PC-3 (cell line): ENCODE measurements at regions not wholly inside any gene's neighbourhood (a gene's known extent, or its start where the extent isn't known, plus 50 kb on each side); places are given as distances from the start of the nearest gene placed in this dataset.

ENCODE experiments used
- ATAC-seq: fragments of 200-7000 bp; cut with Tn5 transposase; 2 replicates; pipeline ENCODE4 v1.9.1; 2020; ENCODE audit warnings: mild to moderate bottlenecking, moderate library complexity
- BruUV-seq: library from RNA; stranded (reverse); fragments of 400-500 nt; replicated peaks from 2 replicates; lab custom pipeline; 2021; lab: Mats Ljungman, UMichigan
- CTCF ChIA-PET: fragments of 300-600 bp; sonication (Branson Sonifier 250); formaldehyde crosslinking; loops from one replicate; lab custom pipeline; 2022; ENCODE audit warnings: antibody characterized with exemption; lab: Charles Lee
- POLR2A ChIA-PET: fragments of 300-600 bp; sonication (Branson Sonifier 250); formaldehyde crosslinking; loops from one replicate; lab custom pipeline; 2022; ENCODE audit warnings: antibody characterized with exemption; ENCODE audit not compliant: unreplicated experiment; lab: Charles Lee
- DNase-seq: peaks from one replicate; pipeline ENCODE4 v3.0.0-alpha.2; 2015
- H2AFZ ChIP-seq: fragments of 300-600 bp; sonication (generic); 2 replicates; pipeline ENCODE4 v1.6.0; 2016; ENCODE audit warnings: antibody characterized with exemption, low read length
- H3F3A ChIP-seq: fragments of 300-600 bp; sonication (generic); one replicate; pipeline ENCODE4 v1.6.0; 2017; ENCODE audit warnings: antibody characterized with exemption, low read length, control low read depth, mild to moderate bottlenecking; ENCODE audit not compliant: unreplicated experiment
- H3K27ac ChIP-seq: fragments of 300-600 bp; sonication (generic); 2 replicates; pipeline ENCODE4 v1.5.1; 2016; ENCODE audit warnings: mild to moderate bottlenecking, low read length
- H3K27me3 ChIP-seq: fragments of 300-600 bp; sonication (generic); 2 replicates; pipeline ENCODE4 v1.6.1; 2016; ENCODE audit warnings: low read length, mixed read lengths
- H3K36me3 ChIP-seq: fragments of 300-600 bp; sonication (generic); 2 replicates; pipeline ENCODE4 v1.6.1; 2016; ENCODE audit warnings: low read depth, mixed run types, low read length, mixed read lengths
- H3K4me1 ChIP-seq: fragments of 300-600 bp; sonication (generic); 2 replicates; pipeline ENCODE4 v1.5.1; 2016; ENCODE audit warnings: low read length; ENCODE audit not compliant: insufficient read depth
- H3K4me2 ChIP-seq: fragments of 300-600 bp; sonication (generic); 2 replicates; pipeline ENCODE4 v1.6.0; 2016; ENCODE audit warnings: low read length
- H3K4me3 ChIP-seq: fragments of 300-600 bp; sonication (generic); 2 replicates; pipeline ENCODE4 v1.5.1; 2016; ENCODE audit warnings: mild to moderate bottlenecking, low read length, mixed read lengths
- H3K79me2 ChIP-seq: fragments of 300-600 bp; sonication (generic); 2 replicates; pipeline ENCODE4 v1.6.1; 2017; ENCODE audit warnings: low read length, mixed read lengths
- H3K9ac ChIP-seq: fragments of 300-600 bp; sonication (generic); 2 replicates; pipeline ENCODE4 v1.6.0; 2016; ENCODE audit warnings: mild to moderate bottlenecking, low read length
- H3K9me2 ChIP-seq: fragments of 300-600 bp; sonication (generic); replicated peaks from 2 replicates; pipeline ENCODE4 v1.6.1; 2016; ENCODE audit warnings: mixed run types, low read length, mixed read lengths
- H3K9me3 ChIP-seq: fragments of 300-600 bp; sonication (generic); 2 replicates; pipeline ENCODE4 v1.6.1; 2016; ENCODE audit warnings: low read length, mixed read lengths
- H4K20me1 ChIP-seq: fragments of 300-600 bp; sonication (generic); 2 replicates; pipeline ENCODE4 v1.6.1; 2016; ENCODE audit warnings: low read length, mixed read lengths
- EZH2 ChIP-seq: fragments of 300-600 bp; sonication (generic); IDR thresholded peaks from one replicate; pipeline ENCODE4 v1.6.1; 2017; ENCODE audit warnings: antibody characterized with exemption, mild to moderate bottlenecking, low read length; ENCODE audit not compliant: unreplicated experiment
- EZH2phosphoT487 ChIP-seq: fragments of 300-600 bp; sonication (generic); IDR thresholded peaks from 2 replicates; pipeline ENCODE4 v1.6.1; 2018; ENCODE audit warnings: mild to moderate bottlenecking, antibody characterized with exemption, low read length, borderline replicate concordance
- intact Hi-C: fragments of 100-400 bp; cut with micrococcal nuclease; formaldehyde crosslinking; loops from 2 replicates; pipeline ENCODE4 v1.9.0; 2023
- TF ChIP-seq, protein P1 (sequence below): fragments of 300-600 bp; sonication (generic); conservative IDR thresholded peaks from 2 replicates; pipeline ENCODE4 v1.5.1; 2017; ENCODE audit warnings: antibody characterized with exemption, low read depth, mild to moderate bottlenecking, low read length

DNA sequence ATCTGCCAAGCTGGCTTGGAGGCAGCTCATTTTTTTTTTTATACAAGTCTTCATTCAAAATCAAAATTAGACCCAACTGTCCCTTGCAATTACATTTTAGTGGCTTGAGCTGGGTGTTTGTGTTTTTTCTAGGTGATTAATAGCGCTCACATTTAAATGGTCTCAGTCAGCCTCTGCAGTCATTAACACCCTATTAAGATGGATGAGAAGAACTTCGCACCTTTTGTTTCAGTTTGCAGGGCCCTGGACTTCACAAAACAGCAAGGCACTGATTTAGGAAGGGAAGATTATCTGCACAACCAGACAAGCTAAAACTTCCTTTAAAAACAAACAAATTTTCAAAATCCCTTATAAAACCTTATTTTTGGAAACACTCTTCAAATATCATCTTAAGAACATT lies 374.8 kb downstream of the EFNA5 start:
- ATAC-seq = no peak
- H3K27ac ChIP-seq = no peak overlapping the region
- H2AFZ ChIP-seq = no peak overlapping the region
- CTCF ChIA-PET = no interaction called here
- no peaks in the 10 kb centered on the region for H3K27me3 ChIP-seq
- no TSS peak for BruUV-seq
- H3K9me2 ChIP-seq = no peaks in the 10 kb centered on the region
- H3K9me3 ChIP-seq = no peaks in the 10 kb centered on the region
- intact Hi-C loops = no loop called here
- TF ChIP-seq, protein P1, sequence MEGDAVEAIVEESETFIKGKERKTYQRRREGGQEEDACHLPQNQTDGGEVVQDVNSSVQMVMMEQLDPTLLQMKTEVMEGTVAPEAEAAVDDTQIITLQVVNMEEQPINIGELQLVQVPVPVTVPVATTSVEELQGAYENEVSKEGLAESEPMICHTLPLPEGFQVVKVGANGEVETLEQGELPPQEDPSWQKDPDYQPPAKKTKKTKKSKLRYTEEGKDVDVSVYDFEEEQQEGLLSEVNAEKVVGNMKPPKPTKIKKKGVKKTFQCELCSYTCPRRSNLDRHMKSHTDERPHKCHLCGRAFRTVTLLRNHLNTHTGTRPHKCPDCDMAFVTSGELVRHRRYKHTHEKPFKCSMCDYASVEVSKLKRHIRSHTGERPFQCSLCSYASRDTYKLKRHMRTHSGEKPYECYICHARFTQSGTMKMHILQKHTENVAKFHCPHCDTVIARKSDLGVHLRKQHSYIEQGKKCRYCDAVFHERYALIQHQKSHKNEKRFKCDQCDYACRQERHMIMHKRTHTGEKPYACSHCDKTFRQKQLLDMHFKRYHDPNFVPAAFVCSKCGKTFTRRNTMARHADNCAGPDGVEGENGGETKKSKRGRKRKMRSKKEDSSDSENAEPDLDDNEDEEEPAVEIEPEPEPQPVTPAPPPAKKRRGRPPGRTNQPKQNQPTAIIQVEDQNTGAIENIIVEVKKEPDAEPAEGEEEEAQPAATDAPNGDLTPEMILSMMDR = no peak
- TF ChIP-seq EZH2phosphoT487 = no peak
- no peak for TF ChIP-seq EZH2
- POLR2A ChIA-PET = no interaction called here
- no peak overlapping the region for H3K9ac ChIP-seq
- peaks cover 3% of the 10 kb centered on the region; the same call in 1 of the 2 replicates for H3K4me1 ChIP-seq
- no peaks in the 10 kb centered on the region for H3F3A ChIP-seq
- H3K79me2 ChIP-seq = no peaks in the 10 kb centered on the region
- no peak overlapping the region for H3K4me3 ChIP-seq
- DNase-seq = no peak
- no peak overlapping the region for H3K4me2 ChIP-seq
- H4K20me1 ChIP-seq = no peaks in the 10 kb centered on the region
- H3K36me3 ChIP-seq = no peaks in the 10 kb centered on the region

DNA sequence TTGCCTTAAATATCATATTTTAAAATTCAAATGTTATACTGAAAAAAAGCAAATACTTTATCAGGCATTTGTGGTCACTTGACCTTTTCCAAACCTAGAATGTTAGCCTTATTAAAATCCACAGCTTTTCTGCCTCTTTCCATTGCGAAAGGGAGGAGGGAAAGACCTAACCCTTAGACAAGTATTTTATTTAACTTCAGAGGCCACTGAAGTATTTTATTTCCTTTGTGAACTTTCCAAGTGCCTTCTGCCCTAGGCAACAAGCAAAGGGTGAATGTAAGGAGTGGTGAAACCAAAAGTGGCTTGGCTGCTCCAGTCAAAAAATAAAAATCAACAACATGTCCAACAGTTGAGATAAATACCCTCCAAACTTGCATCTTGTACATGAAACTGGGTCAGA lies 376.1 kb downstream of the EFNA5 start:
- ATAC-seq = no peak
- BruUV-seq = no TSS peak
- intact Hi-C loops = no loop called here

DNA sequence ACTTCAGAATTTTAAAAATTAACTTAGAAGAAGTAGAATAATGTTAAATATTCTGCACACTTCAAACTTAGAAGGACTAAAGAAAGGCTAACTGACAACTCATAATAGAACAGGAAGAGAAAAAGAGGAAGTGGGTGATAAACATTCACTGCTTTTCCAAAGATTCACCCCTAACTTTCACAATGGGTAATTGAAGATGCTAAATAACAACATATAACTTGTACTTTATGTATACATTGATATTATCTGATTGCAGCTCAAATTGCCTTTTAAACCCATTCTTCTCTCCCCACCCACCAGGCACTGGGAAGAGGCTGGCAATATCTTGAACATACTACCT lies 376.6 kb downstream of the EFNA5 start:
- H3K27ac ChIP-seq = no peak overlapping the region
- no peak overlapping the region for H2AFZ ChIP-seq
- no peak overlapping the region for H3K4me3 ChIP-seq
- no peak overlapping the region for H3K9ac ChIP-seq
- POLR2A ChIA-PET = no interaction called here
- BruUV-seq = no TSS peak
- no peaks in the 10 kb centered on the region for H3F3A ChIP-seq
- no peak overlapping the region for H3K4me2 ChIP-seq
- DNase-seq = no peak
- intact Hi-C loops = no loop called here
- H3K36me3 ChIP-seq = no peaks in the 10 kb centered on the region
- no peaks in the 10 kb centered on the region for H3K9me2 ChIP-seq
- TF ChIP-seq EZH2 (no peak), EZH2phosphoT487 (no peak)
- TF ChIP-seq, protein P1 = no peak
- H3K27me3 ChIP-seq = no peaks in the 10 kb centered on the region
- ATAC-seq = no peak
- H3K79me2 ChIP-seq = no peaks in the 10 kb centered on the region
- H3K4me1 ChIP-seq = no peaks in the 10 kb centered on the region
- H4K20me1 ChIP-seq = no peaks in the 10 kb centered on the region
- H3K9me3 ChIP-seq = no peaks in the 10 kb centered on the region
- CTCF ChIA-PET = no interaction called here

More for the DNA sequence above, 376.1 kb downstream of the EFNA5 start:
- no peak for TF ChIP-seq EZH2
- TF ChIP-seq EZH2phosphoT487 = no peak
- TF ChIP-seq, protein P1 = no peak
- H3K9me2 ChIP-seq = no peaks in the 10 kb centered on the region
- no peaks in the 10 kb centered on the region for H4K20me1 ChIP-seq
- H2AFZ ChIP-seq = no peak overlapping the region
- ChIA-PET POLR2A (no interaction called here), CTCF (no interaction called here)
- H3K4me2 ChIP-seq = no peak overlapping the region
- no peak overlapping the region for H3K27ac ChIP-seq
- H3K36me3 ChIP-seq = no peaks in the 10 kb centered on the region
- H3K27me3 ChIP-seq = no peaks in the 10 kb centered on the region
- H3K4me1 ChIP-seq = no peaks in the 10 kb centered on the region
- H3K9me3 ChIP-seq = no peaks in the 10 kb centered on the region
- H3F3A ChIP-seq = no peaks in the 10 kb centered on the region
- no peak for DNase-seq
- H3K4me3 ChIP-seq = no peak overlapping the region
- H3K79me2 ChIP-seq = no peaks in the 10 kb centered on the region
- H3K9ac ChIP-seq = no peak overlapping the region
